GM18868 (cell line): ENCODE measurements at regions not wholly inside any gene's neighbourhood (a gene's known extent, or its start where the extent isn't known, plus 50 kb on each side); places are given as distances from the start of the nearest gene placed in this dataset.
"Not testable (repeated sequence)": the region's sequence is repeated elsewhere in the genome, so short reads cannot be mapped to it uniquely, and the experiment has no call there.

Source experiments
- ATAC-seq: cut with Tn5 transposase; IDR thresholded peaks from one replicate; pipeline ENCODE4 v1.9.1; 2021; ENCODE audit warnings: mild to moderate bottlenecking, moderate library complexity; ENCODE audit not compliant: unreplicated experiment

- ATAC-seq = no peak
Observed at GRCh38 chr11:11220786-11221185, 132.3 kb downstream of the CSNK2A3 start.

DNA sequence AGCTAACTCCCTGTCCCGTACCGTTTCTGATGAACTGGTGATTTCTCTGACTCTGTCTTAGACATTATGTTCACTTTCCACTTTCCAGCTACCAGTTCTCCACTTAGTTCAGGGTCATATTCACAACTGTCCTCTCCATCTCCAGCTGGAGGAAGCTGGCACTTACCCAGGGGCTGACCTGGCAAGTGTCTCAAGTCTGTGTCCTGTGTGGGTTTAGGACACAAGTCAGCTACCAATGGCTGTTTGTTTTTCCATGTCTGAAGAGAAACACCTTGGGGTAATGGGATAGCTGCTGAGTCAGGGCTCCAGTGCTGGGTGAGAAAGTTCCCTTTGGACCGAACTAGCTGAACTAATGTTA is 134.4 kb downstream of the CSNK2A3 start:
- no peak for ATAC-seq

- no peak for ATAC-seq
Observed at GRCh38 chr11:11217929-11218628, 135.0 kb downstream of the CSNK2A3 start.

GRCh38 chr11:11217289-11217928 is 135.6 kb downstream of the CSNK2A3 start:
- ATAC-seq = no peak

- no peak for ATAC-seq
Observed at GRCh38 chr11:11215944-11216343, 137.1 kb downstream of the CSNK2A3 start.

- no peak for ATAC-seq
Observed at GRCh38 chr11:11215058-11215815, 137.8 kb downstream of the CSNK2A3 start.

GRCh38 chr11:11213117-11213516 is 139.9 kb downstream of the CSNK2A3 start:
- ATAC-seq = no peak

- ATAC-seq = no peak
Observed at GRCh38 chr11:11211888-11212287, 141.2 kb downstream of the CSNK2A3 start.

DNA sequence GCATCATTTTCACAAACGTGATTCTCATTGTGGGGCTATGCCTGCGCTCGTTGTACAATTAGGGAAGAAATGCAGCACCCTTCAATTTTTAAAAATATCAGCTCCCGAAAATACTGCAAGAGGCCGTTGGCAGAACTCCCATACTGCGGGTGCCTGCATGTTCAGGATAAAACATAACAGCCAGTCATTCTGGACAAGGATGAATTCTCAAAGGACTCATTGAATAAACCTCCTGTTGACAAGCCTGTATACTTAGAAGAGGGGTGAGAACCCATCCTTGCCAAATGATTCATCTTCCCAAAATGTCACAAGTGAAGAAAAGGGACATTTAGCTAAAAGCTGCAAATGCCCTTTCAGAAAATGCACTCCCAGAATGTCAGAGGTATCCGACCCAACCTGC is 141.9 kb downstream of the CSNK2A3 start:
- ATAC-seq = no peak

DNA sequence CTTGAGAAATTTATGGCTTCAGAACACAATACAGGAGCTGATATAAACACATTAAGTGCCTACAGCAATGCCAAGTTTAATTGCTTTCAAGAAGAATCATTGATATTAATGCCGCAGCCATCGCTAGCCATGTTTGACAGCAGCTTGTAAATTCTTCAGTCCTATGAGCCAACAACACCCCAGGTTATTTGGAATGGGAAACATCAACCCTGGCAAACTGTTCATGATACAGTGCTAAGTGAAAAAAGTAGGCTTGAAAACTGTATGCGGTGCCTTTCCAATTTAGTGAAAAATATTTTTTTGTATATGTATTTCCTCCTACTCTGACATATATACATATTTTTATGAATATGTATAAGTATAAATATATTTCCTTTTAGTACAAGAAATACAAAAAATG is 142.6 kb downstream of the CSNK2A3 start:
- no peak for ATAC-seq

DNA sequence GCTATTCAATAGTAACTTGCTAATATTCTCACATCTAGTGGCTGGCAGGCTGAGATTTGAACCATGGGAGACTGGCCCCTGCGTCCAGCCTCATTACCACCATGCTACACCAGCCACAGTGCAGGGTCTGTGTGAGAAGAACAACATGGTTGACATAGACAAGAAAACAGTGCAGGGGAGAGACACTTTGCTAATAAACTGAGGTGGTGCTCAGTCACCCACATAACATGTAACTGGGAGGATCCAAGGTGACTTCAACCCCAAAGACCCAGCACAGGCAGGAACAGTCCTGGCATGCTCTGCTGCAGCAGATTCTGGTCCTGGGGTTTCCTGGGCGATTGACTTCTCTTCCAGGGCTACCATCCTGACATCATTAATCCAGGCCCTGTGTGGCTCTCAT is 143.1 kb downstream of the CSNK2A3 start:
- ATAC-seq = no peak

DNA sequence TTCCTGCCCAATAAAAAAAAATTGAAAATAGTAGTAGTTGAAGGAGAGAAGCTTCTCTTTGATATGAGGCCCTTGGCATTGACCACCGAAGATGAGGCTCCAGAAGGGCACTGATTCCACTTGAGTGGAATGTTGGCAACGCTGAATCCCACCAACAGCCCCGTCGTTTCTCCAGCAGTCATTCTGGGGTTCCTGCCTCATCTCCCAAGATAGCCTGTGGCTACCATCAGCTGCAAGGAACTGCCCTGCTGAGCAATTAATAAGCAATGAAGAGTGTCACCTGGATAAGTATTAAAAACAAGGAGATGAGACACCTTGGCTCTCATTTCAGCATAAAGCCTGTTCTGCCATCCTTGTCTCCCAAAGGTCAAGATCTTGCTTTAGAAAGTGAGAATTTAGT is 144.1 kb downstream of the CSNK2A3 start:
- no peak for ATAC-seq

- ATAC-seq = no peak
Observed at GRCh38 chr11:11207428-11207827, 145.6 kb downstream of the CSNK2A3 start.

GRCh38 chr11:11206484-11206883 is 146.6 kb downstream of the CSNK2A3 start:
- ATAC-seq = no peak

- no peak for ATAC-seq
Observed at GRCh38 chr11:11202885-11203284, 150.2 kb downstream of the CSNK2A3 start.

DNA sequence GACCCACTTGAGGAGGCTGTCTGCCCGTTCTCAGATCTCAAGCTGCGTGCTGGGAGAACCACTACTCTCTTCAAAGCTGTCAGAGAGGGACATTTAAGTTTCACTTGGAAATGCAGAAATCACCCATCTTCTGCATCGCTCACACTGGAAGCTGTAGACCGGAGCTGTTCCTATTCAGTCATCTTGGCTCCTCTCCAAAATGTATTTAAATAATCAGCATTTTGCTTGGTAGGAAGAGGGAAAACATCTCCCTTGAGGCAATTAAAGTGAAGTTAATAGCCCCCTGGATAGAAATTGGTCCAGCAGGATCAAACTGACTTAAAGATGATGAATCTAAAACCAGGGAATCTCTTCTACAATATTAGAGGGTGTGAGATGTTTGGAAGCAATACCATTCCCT is 151.7 kb downstream of the CSNK2A3 start:
- ATAC-seq = not testable (repeated sequence)

GRCh38 chr11:11192541-11192940 is 160.5 kb downstream of the CSNK2A3 start:
- no peak for ATAC-seq

GRCh38 chr11:11189506-11189905 is 163.5 kb downstream of the CSNK2A3 start:
- ATAC-seq = no peak

DNA sequence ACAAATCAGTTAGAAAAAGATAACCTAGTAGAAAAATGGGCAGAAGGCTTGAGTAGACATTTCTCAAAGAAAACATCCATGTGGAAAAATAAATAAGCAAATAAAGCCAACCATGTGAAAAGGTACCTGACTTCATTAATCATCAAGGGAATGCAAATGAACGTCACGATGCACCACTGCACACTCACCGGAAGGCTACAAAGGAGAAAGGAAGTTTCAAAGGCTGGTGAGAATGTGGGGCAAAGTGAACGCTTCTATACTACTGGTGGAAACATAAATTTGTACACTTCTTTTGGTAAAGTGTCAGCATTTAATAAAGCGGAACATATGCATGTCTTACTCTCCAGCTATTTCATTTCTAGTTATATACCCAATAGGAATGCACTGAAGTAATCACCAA is 166.8 kb downstream of the CSNK2A3 start:
- no peak for ATAC-seq

- no peak for ATAC-seq
Observed at GRCh38 chr11:11182261-11182660, 170.8 kb downstream of the CSNK2A3 start.

- ATAC-seq = no peak
Observed at GRCh38 chr11:11178671-11179638, 174.1 kb downstream of the CSNK2A3 start.
